B cell (primary cell): ENCODE measurements at regions not wholly inside any gene's neighbourhood (a gene's known extent, or its start where the extent isn't known, plus 50 kb on each side); places are given as distances from the start of the nearest gene placed in this dataset.

Experiments
- ATAC-seq: fragments of 200-7000 bp; cut with Tn5 transposase; one replicate; pipeline ENCODE4 v1.10.0; 2021; ENCODE audit warnings: low read depth, mild to moderate bottlenecking, moderate number of reproducible peaks, moderate library complexity
- CTCF ChIA-PET: fragments of 350-600 bp; sonication (Branson Sonifier 250); formaldehyde crosslinking; loops from one replicate; lab custom pipeline; 2021; ENCODE audit warnings: antibody characterized with exemption, inconsistent platforms; lab: Charles Lee
- POLR2A ChIA-PET: fragments of 350-600 bp; sonication (Branson Sonifier 250); formaldehyde crosslinking; loops from one replicate; lab custom pipeline; 2021; ENCODE audit warnings: antibody characterized with exemption; lab: Charles Lee
- DNase-seq: peaks from one replicate; pipeline ENCODE4 v3.0.0; 2013
- H2AFZ ChIP-seq: 2 replicates; pipeline ENCODE4 v1.6.1; 2012; ENCODE audit warnings: mild to moderate bottlenecking, low read depth, low read length; ENCODE audit not compliant: insufficient read depth, poor library complexity, severe bottlenecking
- H3K27ac ChIP-seq, 2 donors: 1 replicate in 1 of 2; 2 replicates in 1 of 2; pipeline ENCODE4 v1.5.1; 2012 to 2013; ENCODE audit warnings: low read length in 2 of 2, mild to moderate bottlenecking in 2 of 2, moderate library complexity in 1 of 2
- H3K27me3 ChIP-seq, 4 experiments: fragments of 200-600 bp in 1 of 4; sonication (generic) in 1 of 4; replicated peaks in 1 of 4; 1 replicate in 2 of 4; 2 replicates in 2 of 4; pipeline versions ENCODE4 v1.6.1 to v1.7.0; 2013 to 2016; ENCODE audit warnings: low read length in 3 of 4, mild to moderate bottlenecking in 2 of 4, mixed read lengths in 1 of 4, moderate library complexity in 1 of 4; ENCODE audit not compliant: insufficient read depth in 4 of 4, control insufficient read depth in 3 of 4; ENCODE audit errors: control extremely low read depth in 1 of 4
- H3K36me3 ChIP-seq, 2 experiments: replicated peaks in 1 of 2; 1 replicate in 1 of 2; 2 replicates in 1 of 2; pipeline versions ENCODE4 v1.6.1 to v1.7.1; 2013; ENCODE audit warnings: low read length in 1 of 2; ENCODE audit not compliant: insufficient read depth in 2 of 2, control insufficient read depth in 1 of 2; ENCODE audit errors: control extremely low read depth in 1 of 2, extremely low read depth in 1 of 2
- H3K4me1 ChIP-seq, 2 donors: fragments of 200-600 bp in 1 of 2; sonication (generic) in 1 of 2; 1 replicate in 1 of 2; 2 replicates in 1 of 2; pipeline versions ENCODE4 v1.5.1 to v1.6.1; 2013 to 2017; ENCODE audit warnings: low read length in 2 of 2; ENCODE audit not compliant: control insufficient read depth in 2 of 2, insufficient read depth in 2 of 2
- H3K4me2 ChIP-seq: replicated peaks from 2 replicates; pipeline ENCODE3; 2012; ENCODE audit warnings: mild to moderate bottlenecking, low read depth, low read length; ENCODE audit not compliant: poor library complexity, severe bottlenecking
- H3K4me3 ChIP-seq, 5 experiments: fragments of 200-600 bp in 1 of 5; sonication (generic) in 1 of 5; 1 replicate in 3 of 5; 2 replicates in 2 of 5; pipeline versions ENCODE4 v1.5.1 to v1.7.0; 2011 to 2016; ENCODE audit warnings: low read length in 4 of 5, mild to moderate bottlenecking in 4 of 5, low read depth in 2 of 5, control low read depth in 1 of 5, moderate library complexity in 1 of 5; ENCODE audit not compliant: insufficient read depth in 1 of 5; ENCODE audit errors: control extremely low read depth in 1 of 5, extremely low read depth in 1 of 5
- H3K79me2 ChIP-seq: fragments of 200-600 bp; sonication (generic); one replicate; pipeline ENCODE4 v1.6.0; 2016; ENCODE audit warnings: low read length; ENCODE audit not compliant: control insufficient read depth, insufficient read depth
- H3K9ac ChIP-seq: fragments of 200-600 bp; sonication (generic); 2 replicates; pipeline ENCODE4 v1.6.1; 2017; ENCODE audit warnings: mild to moderate bottlenecking, low read length, moderate library complexity
- H3K9me3 ChIP-seq, 3 donors: one replicate each; pipeline versions ENCODE4 v1.6.1 to v1.7.1; 2013; ENCODE audit warnings: low read length in 2 of 3; ENCODE audit not compliant: control insufficient read depth in 2 of 3, insufficient read depth in 1 of 3; ENCODE audit errors: control extremely low read depth in 1 of 3
- H4K20me1 ChIP-seq: 2 replicates; pipeline ENCODE4 v1.6.0; 2012; ENCODE audit warnings: mild to moderate bottlenecking, low read length; ENCODE audit not compliant: insufficient read depth, control insufficient read depth, poor library complexity, severe bottlenecking
- H3K27ac Mint-ChIP-seq: one replicate; pipeline ENCODE4 v1.8.0; 2021; ENCODE audit warnings: mixed read lengths
- H3K27me3 Mint-ChIP-seq: one replicate; pipeline ENCODE4 v1.8.0; 2021; ENCODE audit warnings: mixed read lengths
- H3K4me1 Mint-ChIP-seq: one replicate; pipeline ENCODE4 v1.8.0; 2021; ENCODE audit warnings: mixed read lengths
- H3K4me3 Mint-ChIP-seq: one replicate; pipeline ENCODE4 v1.8.0; 2021; ENCODE audit warnings: mixed read lengths
- H3K9me3 Mint-ChIP-seq: one replicate; pipeline ENCODE4 v1.8.0; 2022; ENCODE audit warnings: mixed read lengths; ENCODE audit not compliant: insufficient read depth
- CTCF ChIP-seq: fragments of 200-600 bp; IDR thresholded peaks from one replicate; pipeline ENCODE4 v1.8.0; 2022; ENCODE audit warnings: antibody characterized with exemption, mild to moderate bottlenecking
- EZH2 ChIP-seq: IDR thresholded peaks from 2 replicates; pipeline ENCODE4 v1.6.1; 2012; ENCODE audit warnings: borderline replicate concordance, low read depth, mild to moderate bottlenecking, moderate library complexity, low read length; ENCODE audit not compliant: insufficient read depth, poor library complexity, severe bottlenecking
- WGBS: methylation state at CpG from one replicate; pipeline ENCODE4 v1.1.5; 2013; ENCODE audit warnings: missing lambda C conversion rate; ENCODE audit not compliant: insufficient coverage; 5-methylcytosine and 5-hydroxymethylcytosine counted together
- intact Hi-C: fragments of 100-400 bp; cut with micrococcal nuclease; formaldehyde crosslinking; loops from one replicate; pipeline ENCODE4 v1.10.0; 2022

- Mint-ChIP-seq H3K4me1 (peaks cover 23% of the 10 kb centered on the region), H3K4me3 (peak overlapping the region; percentile 65), H3K27ac (peak overlapping the region; percentile 37), H3K9me3 (no peaks in the 10 kb centered on the region), H3K27me3 (peaks cover 39% of the 10 kb centered on the region)
- intact Hi-C loops, result loop anchor here (5.0 kb wide), 1 partner anchor 65 kb away; no protein-coding TSS in a partner anchor
- Histone ChIP-seq H4K20me1 (no peaks in the 10 kb centered on the region), H3K4me3 (peak overlapping the region in 1 of 5 experiments; percentile 10), H2AFZ (no peak overlapping the region), H3K36me3 (no peaks in the 10 kb centered on the region), H3K4me2 (peak overlapping the region; percentile 42), H3K27me3 (peaks cover 0 to 15% (median 1%) of the 10 kb centered on the region in 4 experiments), H3K79me2 (no peaks in the 10 kb centered on the region), H3K9me3 (peaks cover 0 to 3% (median 0%) of the 10 kb centered on the region in 3 donors), H3K4me1 (peaks cover 16 to 25% of the 10 kb centered on the region in 2 donors), H3K9ac (no peak overlapping the region), H3K27ac (no peak overlapping the region)
- ChIA-PET POLR2A (no interaction called here), CTCF (no interaction called here)
- WGBS, result 33% methylated on average over 1 of the region's 3 CpGs
- peak; percentile 69 for ATAC-seq
- DNase-seq, result peak; percentile 47
- TF ChIP-seq EZH2 (no peak), CTCF (no peak)
These were observed 405.4 kb downstream of the PREX1 start for GRCh38 chr20:48422242-48422960.

GRCh38 chr20:48421547-48421946, 406.3 kb downstream of the PREX1 start:
- H3K4me2 ChIP-seq, result no peak overlapping the region
- H3K4me3 ChIP-seq, result no peak overlapping the region
- H3K79me2 ChIP-seq, result no peaks in the 10 kb centered on the region
- H3K9me3 Mint-ChIP-seq, result no peaks in the 10 kb centered on the region
- no peak overlapping the region for H3K27ac ChIP-seq
- H3K27ac Mint-ChIP-seq, result no peak overlapping the region
- peaks cover 44% of the 10 kb centered on the region for H3K27me3 Mint-ChIP-seq
- H3K9me3 ChIP-seq, result peaks cover 0 to 3% (median 0%) of the 10 kb centered on the region in 3 donors
- H3K9ac ChIP-seq, result no peak overlapping the region
- H3K4me1 Mint-ChIP-seq, result peaks cover 23% of the 10 kb centered on the region
- 80% methylated on average over 1 of the region's 3 CpGs for WGBS
- intact Hi-C loops, result loop anchor here (5.0 kb wide), 1 partner anchor 64 kb away; no protein-coding TSS in a partner anchor
- peaks cover 0 to 13% (median 1%) of the 10 kb centered on the region in 4 experiments for H3K27me3 ChIP-seq
- no peaks in the 10 kb centered on the region for H4K20me1 ChIP-seq
- no peak overlapping the region for H3K4me3 Mint-ChIP-seq
- H3K4me1 ChIP-seq, result peaks cover 16 to 25% of the 10 kb centered on the region in 2 donors
- no peak overlapping the region for H2AFZ ChIP-seq
- TF ChIP-seq EZH2 (no peak), CTCF (no peak)
- no peaks in the 10 kb centered on the region for H3K36me3 ChIP-seq
- ChIA-PET POLR2A (no interaction called here), CTCF (no interaction called here)
- ATAC-seq, result no peak
- DNase-seq, result no peak
